ENCODE measurements at regions not wholly inside any gene's neighbourhood (a gene's known extent, or its start where the extent isn't known, plus 50 kb on each side); places are given as distances from the start of the nearest gene placed in this dataset.

DNA sequence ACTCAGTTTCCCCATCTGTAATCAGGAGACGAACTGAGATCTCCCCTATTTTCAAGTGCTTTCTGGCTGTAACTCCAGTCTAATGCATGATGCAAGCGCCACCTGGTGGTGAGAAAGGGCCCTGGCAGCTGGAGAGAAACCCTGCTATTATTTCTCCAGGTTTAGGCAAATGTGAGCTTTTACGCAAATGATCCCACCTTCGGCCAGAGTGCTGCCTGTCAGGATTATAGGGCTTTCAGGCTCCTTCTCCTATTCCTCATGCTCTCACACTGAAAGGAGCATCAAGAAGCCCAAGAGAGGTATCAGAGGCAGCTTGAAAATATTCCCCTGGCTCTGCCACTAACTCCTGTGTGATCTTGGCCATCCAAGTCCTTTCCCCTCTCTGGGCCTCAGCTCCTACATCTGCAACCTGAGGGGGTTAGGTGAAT is 93.9 kb upstream of the RASGRF1 start:
- DNase-seq: peak; percentile 38

DNA sequence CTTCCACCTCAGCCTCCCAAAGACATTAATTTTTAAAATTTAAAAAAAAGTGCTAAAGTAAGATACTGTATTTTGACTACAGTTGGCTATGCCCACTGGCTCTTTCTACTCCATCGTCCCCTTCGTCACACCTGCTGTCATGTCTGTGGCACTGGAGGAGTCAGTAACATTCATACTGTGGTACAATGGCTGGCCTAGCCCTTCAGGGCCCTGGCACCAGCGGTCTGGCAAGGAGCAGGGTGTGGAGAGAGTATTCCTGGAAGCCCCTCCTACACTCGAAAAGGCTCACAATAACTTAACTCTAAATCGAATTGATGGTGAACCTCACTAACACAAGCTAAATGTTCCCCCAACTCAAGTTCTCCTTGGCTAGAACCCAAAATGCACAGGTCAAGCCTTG is 89.7 kb upstream of the RASGRF1 start:
- no peak for DNase-seq

- DNase-seq: no peak
These were observed 89.0 kb upstream of the RASGRF1 start for GRCh38 chr15:79179597-79179996.

DNA sequence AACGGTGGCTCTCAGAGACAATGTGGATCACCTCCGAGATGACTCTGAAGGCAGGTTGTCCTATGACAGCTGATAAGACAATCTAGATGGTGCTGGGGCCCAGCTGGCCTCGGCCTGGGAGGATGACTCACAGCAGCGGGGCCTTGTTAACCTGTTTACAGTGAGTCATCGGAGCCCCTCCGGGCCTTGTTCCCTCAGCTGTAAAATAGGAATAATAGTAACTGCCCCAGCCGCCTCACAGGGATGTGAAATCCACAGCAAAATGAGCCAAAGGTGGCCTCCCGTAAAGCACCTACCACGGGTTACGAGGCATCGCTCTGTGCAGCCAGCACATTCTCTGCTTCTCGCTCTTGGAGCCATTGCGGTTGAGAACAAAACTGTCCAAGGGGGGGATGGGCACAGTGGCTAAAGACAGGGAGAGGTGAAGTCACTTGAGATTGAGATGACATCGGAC is 88.6 kb upstream of the RASGRF1 start:
- no peak for DNase-seq

- DNase-seq: no peak
These were observed 88.0 kb upstream of the RASGRF1 start for GRCh38 chr15:79178594-79178993.

DNA sequence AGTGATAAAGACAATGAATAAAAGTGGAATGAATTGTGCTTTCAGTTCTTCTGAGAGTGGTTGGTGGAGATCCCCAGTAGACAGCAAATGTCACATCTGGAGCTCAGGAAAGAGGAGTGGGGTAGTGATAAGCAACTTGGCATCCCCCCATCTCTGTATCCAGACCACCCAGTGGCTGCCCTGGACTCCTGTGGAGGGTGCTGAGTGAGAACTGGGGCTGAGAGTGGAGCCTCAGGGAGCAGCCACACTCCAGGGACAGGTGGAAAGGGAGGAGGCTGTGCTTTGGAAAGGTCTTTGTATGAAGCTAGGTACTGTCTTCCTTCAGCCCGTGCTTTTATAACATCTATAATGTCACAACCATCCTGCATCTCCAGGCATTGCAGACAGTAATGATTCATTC is 85.6 kb upstream of the RASGRF1 start:
- DNase-seq: no peak

- no peak for DNase-seq
These were observed 82.4 kb upstream of the RASGRF1 start for GRCh38 chr15:79172801-79173460.

GRCh38 chr15:79172032-79172481 is 81.5 kb upstream of the RASGRF1 start:
- DNase-seq: no peak

DNA sequence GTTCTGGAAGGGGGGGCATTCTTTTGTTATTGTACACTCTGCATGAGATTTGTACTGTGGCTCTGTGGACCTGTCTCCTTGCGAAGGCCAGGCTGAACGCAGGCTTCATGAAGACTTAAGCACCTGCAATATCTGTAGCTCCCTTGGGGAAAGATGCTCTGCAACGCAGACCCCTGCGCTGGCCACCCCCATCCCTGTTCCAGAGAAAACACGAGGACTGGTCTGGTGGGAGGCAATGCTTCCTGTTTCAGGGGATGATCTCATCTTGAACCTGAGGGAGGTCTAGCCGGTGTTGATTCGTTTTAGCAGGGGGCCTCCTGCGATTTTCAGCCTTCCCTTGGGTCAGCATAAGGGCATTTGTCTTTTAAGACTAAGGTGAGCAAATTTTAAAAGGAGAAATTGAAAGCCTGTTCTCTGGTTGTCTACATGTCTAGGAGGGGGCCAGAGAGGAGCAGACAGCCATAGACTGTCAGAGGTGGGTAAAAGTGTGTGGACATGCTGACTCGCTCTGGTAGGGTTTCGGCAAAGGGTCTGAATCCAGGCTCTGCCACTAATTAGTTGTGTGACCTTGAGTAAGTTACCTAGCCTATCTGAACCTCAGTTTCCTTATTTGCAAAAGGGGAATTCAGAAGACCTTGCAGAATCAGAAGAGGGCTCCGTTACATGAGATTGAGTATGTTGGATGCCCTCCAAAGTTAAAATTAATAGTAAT is 80.9 kb upstream of the RASGRF1 start:
- DNase-seq: no peak

DNA sequence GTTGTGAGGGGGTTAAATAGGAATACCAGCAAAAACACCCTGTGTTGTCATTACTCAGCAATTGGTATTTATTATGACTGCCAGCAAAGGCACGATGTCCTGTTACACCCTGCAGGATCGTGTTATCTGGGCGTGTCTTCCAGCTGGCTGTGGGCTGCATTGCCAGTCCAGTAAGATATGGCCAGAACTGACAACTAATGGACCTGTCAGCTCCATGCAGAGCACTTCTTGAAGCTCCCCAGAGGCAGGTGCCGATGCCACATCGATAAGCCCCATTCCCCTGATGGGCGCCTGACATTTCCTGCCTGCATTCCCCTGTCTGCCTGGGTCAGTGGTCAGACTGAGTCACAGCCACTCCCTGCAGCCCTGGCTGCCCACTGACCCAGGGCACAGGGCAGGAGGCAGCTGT is 79.7 kb upstream of the RASGRF1 start:
- no peak for DNase-seq

DNA sequence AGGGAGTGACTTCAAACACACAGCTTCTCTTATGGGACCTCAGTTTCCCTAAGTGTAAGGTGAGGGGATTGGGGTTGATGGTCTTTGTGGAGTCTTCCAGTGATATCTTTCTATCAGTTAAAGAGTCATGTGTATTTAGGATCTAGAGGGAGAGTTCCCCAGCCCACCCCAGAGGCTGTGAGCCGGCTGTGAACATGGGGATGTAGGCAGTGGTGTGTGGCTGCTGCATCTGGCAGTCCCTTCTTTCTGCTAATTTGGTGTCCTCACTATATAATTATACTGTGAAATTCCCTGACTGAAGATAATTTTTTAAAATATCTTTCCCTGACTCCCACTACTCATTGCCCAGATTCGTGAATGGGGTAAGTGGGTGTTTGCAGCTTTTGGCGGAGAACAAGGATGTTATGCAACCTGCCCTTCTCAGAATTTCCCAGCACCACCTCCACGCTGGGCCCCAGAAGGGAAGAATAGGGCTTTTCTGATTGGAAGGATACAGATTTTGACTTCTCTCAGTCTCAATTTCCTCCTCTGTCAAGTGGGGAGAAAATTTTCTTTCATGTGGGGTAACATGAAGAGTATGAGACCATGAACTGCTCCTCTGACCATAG is 79.0 kb upstream of the RASGRF1 start:
- no peak for DNase-seq

DNA sequence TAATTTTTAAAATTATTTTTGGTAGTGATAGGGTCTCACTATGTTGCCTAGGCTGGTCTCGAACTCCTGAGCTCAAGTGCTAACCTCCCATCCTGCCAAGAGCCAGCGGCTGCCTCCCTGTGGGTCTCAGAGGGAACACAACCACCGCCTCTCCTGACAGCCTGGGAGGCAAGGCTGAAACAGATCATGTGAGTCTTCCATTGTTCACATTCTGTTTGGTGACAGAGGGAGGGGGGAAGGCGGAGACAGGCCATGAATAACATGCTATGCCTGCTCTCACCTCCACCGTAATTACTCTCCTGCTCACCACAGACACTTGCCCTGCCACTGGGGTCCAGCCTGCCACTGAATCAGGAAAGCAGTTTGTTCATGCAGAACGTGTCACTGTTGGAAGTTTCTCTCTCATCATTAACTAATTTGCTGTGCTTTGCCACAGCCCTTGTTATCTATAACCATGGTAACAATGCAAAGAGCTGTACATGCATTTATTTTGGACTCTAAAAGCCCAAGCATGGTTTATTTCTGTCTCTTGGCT is 78.4 kb upstream of the RASGRF1 start:
- no peak for DNase-seq

- no peak for DNase-seq
These were observed 77.2 kb upstream of the RASGRF1 start for GRCh38 chr15:79167776-79168175.

DNA sequence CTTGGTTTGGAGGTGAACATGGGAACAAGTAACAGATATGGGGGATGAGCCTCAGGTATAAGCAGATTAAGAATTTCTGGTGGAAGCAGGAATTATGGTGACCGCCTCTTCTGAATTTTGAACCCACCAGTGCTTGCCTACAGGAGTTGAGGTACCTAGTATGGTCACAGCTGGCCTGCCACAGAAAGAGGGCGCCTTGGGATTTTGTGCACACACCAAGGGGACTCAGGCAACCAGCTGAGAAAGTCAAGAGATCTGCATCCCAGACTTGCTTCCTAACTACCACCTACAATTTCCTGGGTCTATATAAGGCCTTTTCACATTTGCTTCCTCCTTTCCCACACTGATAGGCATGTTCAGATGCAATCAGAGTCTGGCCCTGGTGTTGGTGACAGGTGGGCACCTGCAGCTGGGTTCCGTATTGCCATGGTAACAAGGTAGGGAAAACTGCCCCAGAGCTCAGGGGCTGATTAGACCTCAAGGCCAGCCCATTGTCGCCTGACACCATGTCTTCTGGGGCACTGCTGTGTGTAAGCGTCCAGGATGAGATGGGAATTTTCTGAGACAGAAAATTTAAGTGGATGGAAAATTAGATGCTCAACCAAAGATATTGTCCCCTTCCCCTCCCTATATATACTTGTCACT is 75.9 kb upstream of the RASGRF1 start:
- DNase-seq: no peak

- DNase-seq: no peak
These were observed 73.9 kb upstream of the RASGRF1 start for GRCh38 chr15:79164465-79164864.

- no peak for DNase-seq
These were observed 73.5 kb upstream of the RASGRF1 start for GRCh38 chr15:79164043-79164442.

- no peak for DNase-seq
These were observed 72.8 kb upstream of the RASGRF1 start for GRCh38 chr15:79163395-79163794.

DNA sequence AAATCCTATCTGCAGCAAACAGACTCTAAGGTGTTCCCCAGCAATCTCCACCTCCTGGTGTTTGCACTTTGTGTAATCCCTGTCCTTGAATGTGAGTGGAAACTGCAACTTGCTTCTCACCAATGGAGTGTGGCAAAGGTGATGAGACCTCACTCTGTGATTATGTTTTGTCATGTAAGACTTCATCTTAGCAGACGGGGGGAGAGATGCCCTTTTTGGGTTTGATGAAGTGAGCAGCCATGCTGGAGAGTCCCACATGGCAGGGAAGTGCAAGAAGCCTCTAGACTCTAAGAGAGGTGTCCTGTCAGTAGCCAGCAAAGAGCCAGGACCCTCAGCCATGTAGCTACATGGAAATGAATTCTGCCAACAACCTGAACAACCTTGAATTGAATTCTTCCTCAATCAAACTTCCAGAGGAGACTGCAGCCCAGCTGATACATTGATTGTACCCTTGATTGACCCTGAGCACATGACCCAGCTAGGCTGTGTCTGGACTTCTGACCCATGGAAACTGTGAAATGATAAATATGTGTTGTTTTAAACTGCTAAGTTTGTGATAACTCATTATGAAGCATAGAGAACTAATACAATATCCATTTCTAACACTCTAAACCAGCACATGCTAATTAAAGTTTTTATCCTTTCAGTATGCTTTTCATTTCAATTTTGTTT is 71.4 kb upstream of the RASGRF1 start:
- DNase-seq: no peak

DNA sequence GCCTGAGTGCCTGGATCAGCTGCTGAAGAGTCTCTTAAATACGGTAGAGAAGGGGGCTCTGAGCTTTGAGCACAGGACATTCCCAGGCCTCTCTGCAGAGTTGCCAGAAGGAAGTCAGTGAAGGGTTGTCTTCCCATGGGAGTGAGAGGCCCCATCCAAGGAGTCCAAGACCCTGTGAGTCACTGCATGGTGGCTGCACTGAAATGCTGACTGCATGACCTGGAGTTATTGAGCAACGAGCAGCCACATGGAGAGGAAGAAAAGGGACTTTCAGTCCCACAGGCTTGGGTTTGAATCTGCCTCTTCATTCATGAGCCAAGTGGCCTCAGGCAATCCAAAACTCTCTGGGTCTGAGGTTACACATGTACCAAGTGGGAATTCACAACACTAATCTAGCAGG is 69.6 kb upstream of the RASGRF1 start:
- no peak for DNase-seq

GRCh38 chr15:79157631-79158592 is 67.3 kb upstream of the RASGRF1 start:
- no peak for DNase-seq

- DNase-seq: no peak
These were observed 66.3 kb upstream of the RASGRF1 start for GRCh38 chr15:79156704-79157375.

All from amniotic stem cell (primary cell).